ENCODE measurements at regions not wholly inside any gene's neighbourhood (a gene's known extent, or its start where the extent isn't known, plus 50 kb on each side); places are given as distances from the start of the nearest gene placed in this dataset.

DNA sequence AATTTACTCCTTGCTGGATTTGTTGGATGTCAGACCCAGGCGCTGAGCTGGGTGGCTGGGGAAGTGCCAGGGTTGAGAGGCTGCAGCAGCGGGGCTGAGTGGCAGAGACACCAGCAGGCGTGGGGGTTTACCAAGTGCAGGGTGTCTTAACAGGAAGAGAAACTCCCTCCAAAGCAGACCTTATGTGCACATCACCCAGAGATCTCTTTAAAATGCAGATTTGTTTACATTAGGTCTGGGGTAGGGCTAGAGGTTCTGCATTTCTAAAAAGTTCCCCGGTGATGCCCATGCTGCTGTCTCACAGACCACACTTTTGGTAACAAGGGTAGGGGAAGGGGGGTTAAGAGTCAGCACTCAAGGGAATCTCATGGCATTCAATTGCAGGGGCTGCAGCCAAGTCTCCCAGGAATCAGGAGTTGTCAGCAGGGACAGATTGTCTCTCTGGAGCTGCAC, 80.7 kb upstream of the OLFM4 start:
- Histone ChIP-seq H3K4me3 (ENCODE audit: low read length) (no peak overlapping the region), H3K4me2 (ENCODE audit: low read length) (no peak overlapping the region), H2BK120ac (ENCODE audit: low read depth, low read length) (no peak overlapping the region), H3K36me3 (ENCODE audit: control insufficient read depth, insufficient read depth, low read length) (no peaks in the 10 kb centered on the region), H3K4me1 (ENCODE audit: control insufficient read depth, low read depth, low read length) (peaks cover 10% of the 10 kb centered on the region), H3K79me2 (ENCODE audit: control insufficient read depth, insufficient read depth, low read length) (no peaks in the 10 kb centered on the region), H3K56ac (ENCODE audit: low read length) (no peak overlapping the region), H2AK5ac (ENCODE audit: low read length) (no peak overlapping the region), H4K8ac (ENCODE audit: low read depth, low read length) (no peak overlapping the region), H4K5ac (ENCODE audit: low read length) (no peak overlapping the region), H3K23ac (ENCODE audit: low read length) (no peak overlapping the region), H2BK15ac (replicated peaks; ENCODE audit: low read depth) (no peak overlapping the region), H3K4ac (ENCODE audit: low read depth, low read length) (no peak overlapping the region), H2BK5ac (ENCODE audit: low read length) (no peak overlapping the region), H3K27me3 (ENCODE audit: insufficient read depth, low read length, poor library complexity) (no peaks in the 10 kb centered on the region), H3K9ac (ENCODE audit: low read length) (no peak overlapping the region), H3K27ac (ENCODE audit: low read depth, low read length) (no peak overlapping the region), H3K79me1 (ENCODE audit: low read length) (no peaks in the 10 kb centered on the region), H3K18ac (ENCODE audit: low read length) (peak overlapping the region; percentile 65)
- no peak for DNase-seq
- no CpG with 5 or more reads among the region's 4 CpGs for WGBS (ENCODE audit: extremely low coverage, insufficient coverage, low lambda C conversion rate)

DNA sequence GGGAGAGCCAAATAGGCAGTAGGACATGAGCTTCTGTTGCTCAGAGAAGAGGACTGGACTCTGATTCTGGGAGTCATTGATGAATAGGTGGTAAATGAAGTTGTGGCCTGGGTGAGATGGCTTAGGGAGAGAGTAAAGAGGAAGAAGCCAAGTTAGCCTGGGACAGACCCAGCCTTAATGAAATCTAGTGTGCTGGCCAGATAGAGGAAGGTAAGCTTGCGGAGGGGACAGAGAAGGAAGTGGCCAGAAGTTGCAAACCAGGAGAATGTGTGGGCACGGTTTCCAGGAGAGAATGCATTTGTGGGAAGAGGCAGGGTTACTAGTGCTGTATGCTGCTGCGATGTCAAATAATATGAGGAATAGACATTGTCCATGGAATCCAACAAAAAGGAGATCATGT, 83.3 kb upstream of the OLFM4 start:
- no peaks in the 10 kb centered on the region for H3K4me1 ChIP-seq (ENCODE audit: control insufficient read depth, low read depth, low read length)
- no peak overlapping the region for H3K4me3 ChIP-seq (ENCODE audit: low read length)
- H3K27ac ChIP-seq (ENCODE audit: low read depth, low read length), result no peak overlapping the region
- H2BK5ac ChIP-seq (ENCODE audit: low read length), result no peak overlapping the region
- H4K8ac ChIP-seq (ENCODE audit: low read depth, low read length), result no peak overlapping the region
- no peak overlapping the region for H3K9ac ChIP-seq (ENCODE audit: low read length)
- no peaks in the 10 kb centered on the region for H3K36me3 ChIP-seq (ENCODE audit: control insufficient read depth, insufficient read depth, low read length)
- no peak overlapping the region for H3K23ac ChIP-seq (ENCODE audit: low read length)
- H2BK15ac ChIP-seq (replicated peaks; ENCODE audit: low read depth), result no peak overlapping the region
- H3K27me3 ChIP-seq (ENCODE audit: insufficient read depth, low read length, poor library complexity), result no peaks in the 10 kb centered on the region
- no peak for DNase-seq
- H3K4ac ChIP-seq (ENCODE audit: low read depth, low read length), result no peak overlapping the region
- no peaks in the 10 kb centered on the region for H3K79me2 ChIP-seq (ENCODE audit: control insufficient read depth, insufficient read depth, low read length)
- no peak overlapping the region for H4K5ac ChIP-seq (ENCODE audit: low read length)
- H3K4me2 ChIP-seq (ENCODE audit: low read length), result no peak overlapping the region
- WGBS (ENCODE audit: extremely low coverage, insufficient coverage, low lambda C conversion rate), result no CpG with 5 or more reads among the region's 3 CpGs
- no peak overlapping the region for H3K56ac ChIP-seq (ENCODE audit: low read length)
- H2BK120ac ChIP-seq (ENCODE audit: low read depth, low read length), result no peak overlapping the region
- no peak overlapping the region for H3K18ac ChIP-seq (ENCODE audit: low read length)
- H3K79me1 ChIP-seq (ENCODE audit: low read length), result no peaks in the 10 kb centered on the region
- no peak overlapping the region for H2AK5ac ChIP-seq (ENCODE audit: low read length)

DNA sequence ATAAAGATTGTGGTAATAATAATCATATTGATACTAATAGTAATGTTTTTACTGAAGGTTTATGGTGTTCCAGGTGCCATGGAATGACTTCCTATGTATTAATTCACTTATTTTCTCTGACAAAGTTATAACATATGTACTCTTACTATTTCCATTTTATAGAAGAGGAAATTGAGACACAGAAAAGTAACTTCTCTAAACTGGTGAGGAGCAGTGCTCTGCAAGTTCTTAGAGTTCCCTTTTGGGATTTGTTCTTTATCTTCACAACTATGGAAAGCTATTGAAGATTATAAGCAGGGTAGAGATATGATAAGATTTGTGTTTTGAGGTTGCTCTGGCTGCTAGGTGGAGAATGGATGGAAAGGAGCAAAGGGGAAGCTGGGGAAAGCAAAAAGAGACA, 83.9 kb upstream of the OLFM4 start:
- Histone ChIP-seq H3K56ac (ENCODE audit: low read length) (no peak overlapping the region), H2BK120ac (ENCODE audit: low read depth, low read length) (no peak overlapping the region), H2BK15ac (replicated peaks; ENCODE audit: low read depth) (no peak overlapping the region), H3K4me1 (ENCODE audit: control insufficient read depth, low read depth, low read length) (no peaks in the 10 kb centered on the region), H3K4me3 (ENCODE audit: low read length) (no peak overlapping the region), H3K27ac (ENCODE audit: low read depth, low read length) (no peak overlapping the region), H3K23ac (ENCODE audit: low read length) (no peak overlapping the region), H4K8ac (ENCODE audit: low read depth, low read length) (no peak overlapping the region), H3K79me1 (ENCODE audit: low read length) (no peaks in the 10 kb centered on the region), H3K4ac (ENCODE audit: low read depth, low read length) (no peak overlapping the region), H3K36me3 (ENCODE audit: control insufficient read depth, insufficient read depth, low read length) (no peaks in the 10 kb centered on the region), H3K9ac (ENCODE audit: low read length) (no peak overlapping the region), H2BK5ac (ENCODE audit: low read length) (no peak overlapping the region), H2AK5ac (ENCODE audit: low read length) (no peak overlapping the region), H3K27me3 (ENCODE audit: insufficient read depth, low read length, poor library complexity) (no peaks in the 10 kb centered on the region), H3K18ac (ENCODE audit: low read length) (no peak overlapping the region), H3K79me2 (ENCODE audit: control insufficient read depth, insufficient read depth, low read length) (no peaks in the 10 kb centered on the region), H4K5ac (ENCODE audit: low read length) (no peak overlapping the region), H3K4me2 (ENCODE audit: low read length) (no peak overlapping the region)
- no peak for DNase-seq

DNA sequence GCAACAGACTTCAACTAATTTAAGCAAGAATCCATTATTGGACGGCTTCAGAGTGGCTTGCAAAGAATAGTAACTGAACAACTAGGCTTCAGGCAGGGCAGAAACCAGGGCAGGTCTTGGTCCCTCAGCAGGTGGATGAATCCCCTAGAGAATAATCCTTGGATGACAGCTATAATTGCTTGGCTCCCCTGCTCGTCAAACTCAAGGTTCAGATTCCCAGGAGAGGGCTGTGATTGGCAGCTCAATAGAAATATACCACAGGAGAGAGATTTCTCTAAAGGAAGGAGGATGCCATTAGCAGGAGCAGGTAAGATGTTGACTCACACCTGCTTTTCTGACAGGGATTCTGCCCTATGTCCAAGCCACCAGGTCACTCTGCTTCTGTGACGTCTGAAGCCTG, 89.6 kb upstream of the PCDH8 start:
- no peak overlapping the region for H4K8ac ChIP-seq (ENCODE audit: low read depth, low read length)
- no peak overlapping the region for H2AK5ac ChIP-seq (ENCODE audit: low read length)
- no CpG with 5 or more reads among the region's 3 CpGs for WGBS (ENCODE audit: extremely low coverage, insufficient coverage, low lambda C conversion rate)
- H3K79me1 ChIP-seq (ENCODE audit: low read length), result no peaks in the 10 kb centered on the region
- H3K23ac ChIP-seq (ENCODE audit: low read length), result no peak overlapping the region
- no peak overlapping the region for H3K18ac ChIP-seq (ENCODE audit: low read length)
- H3K36me3 ChIP-seq (ENCODE audit: control insufficient read depth, insufficient read depth, low read length), result no peaks in the 10 kb centered on the region
- DNase-seq, result no peak
- H3K9ac ChIP-seq (ENCODE audit: low read length), result no peak overlapping the region
- H3K27me3 ChIP-seq (ENCODE audit: insufficient read depth, low read length, poor library complexity), result no peaks in the 10 kb centered on the region
- no peak overlapping the region for H3K56ac ChIP-seq (ENCODE audit: low read length)
- no peaks in the 10 kb centered on the region for H3K4me1 ChIP-seq (ENCODE audit: control insufficient read depth, low read depth, low read length)
- no peak overlapping the region for H2BK5ac ChIP-seq (ENCODE audit: low read length)
- H4K5ac ChIP-seq (ENCODE audit: low read length), result no peak overlapping the region
- no peak overlapping the region for H2BK15ac ChIP-seq (replicated peaks; ENCODE audit: low read depth)
- H3K27ac ChIP-seq (ENCODE audit: low read depth, low read length), result no peak overlapping the region
- H3K4ac ChIP-seq (ENCODE audit: low read depth, low read length), result no peak overlapping the region
- no peak overlapping the region for H3K4me2 ChIP-seq (ENCODE audit: low read length)
- no peak overlapping the region for H2BK120ac ChIP-seq (ENCODE audit: low read depth, low read length)
- H3K4me3 ChIP-seq (ENCODE audit: low read length), result no peak overlapping the region
- no peaks in the 10 kb centered on the region for H3K79me2 ChIP-seq (ENCODE audit: control insufficient read depth, insufficient read depth, low read length)

DNA sequence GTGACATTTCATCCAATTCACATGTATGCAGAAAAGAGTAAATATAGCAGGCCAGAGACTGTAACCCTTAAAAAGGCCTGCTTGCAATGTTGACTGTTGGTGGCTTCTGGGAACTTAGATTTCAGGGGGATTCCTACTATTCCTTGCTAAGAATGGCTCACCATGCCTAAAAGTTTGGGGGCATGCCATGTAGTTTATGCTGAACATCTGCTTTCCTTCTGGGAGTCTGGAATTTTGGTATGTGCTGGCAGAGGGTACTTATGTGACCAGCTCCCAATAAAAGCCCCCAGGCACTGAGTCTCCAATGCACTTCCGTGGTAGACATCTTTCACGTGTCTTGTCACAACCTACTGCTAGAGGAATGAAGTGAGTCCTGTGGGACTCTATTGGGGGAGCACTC, 88.4 kb upstream of the PCDH8 start:
- no peak overlapping the region for H3K23ac ChIP-seq (ENCODE audit: low read length)
- WGBS (ENCODE audit: extremely low coverage, insufficient coverage, low lambda C conversion rate), result no CpG with 5 or more reads among the region's 2 CpGs
- no peaks in the 10 kb centered on the region for H3K36me3 ChIP-seq (ENCODE audit: control insufficient read depth, insufficient read depth, low read length)
- H3K18ac ChIP-seq (ENCODE audit: low read length), result no peak overlapping the region
- H4K8ac ChIP-seq (ENCODE audit: low read depth, low read length), result no peak overlapping the region
- no peak overlapping the region for H3K4me3 ChIP-seq (ENCODE audit: low read length)
- no peak overlapping the region for H3K27ac ChIP-seq (ENCODE audit: low read depth, low read length)
- no peak overlapping the region for H3K4ac ChIP-seq (ENCODE audit: low read depth, low read length)
- no peak for DNase-seq
- no peaks in the 10 kb centered on the region for H3K4me1 ChIP-seq (ENCODE audit: control insufficient read depth, low read depth, low read length)
- H3K79me2 ChIP-seq (ENCODE audit: control insufficient read depth, insufficient read depth, low read length), result no peaks in the 10 kb centered on the region
- no peaks in the 10 kb centered on the region for H3K27me3 ChIP-seq (ENCODE audit: insufficient read depth, low read length, poor library complexity)
- H2BK15ac ChIP-seq (replicated peaks; ENCODE audit: low read depth), result no peak overlapping the region
- no peak overlapping the region for H4K5ac ChIP-seq (ENCODE audit: low read length)
- no peak overlapping the region for H2AK5ac ChIP-seq (ENCODE audit: low read length)
- H3K79me1 ChIP-seq (ENCODE audit: low read length), result no peaks in the 10 kb centered on the region
- no peak overlapping the region for H3K9ac ChIP-seq (ENCODE audit: low read length)
- no peak overlapping the region for H3K56ac ChIP-seq (ENCODE audit: low read length)
- H2BK5ac ChIP-seq (ENCODE audit: low read length), result no peak overlapping the region
- H2BK120ac ChIP-seq (ENCODE audit: low read depth, low read length), result no peak overlapping the region
- H3K4me2 ChIP-seq (ENCODE audit: low read length), result no peak overlapping the region

DNA sequence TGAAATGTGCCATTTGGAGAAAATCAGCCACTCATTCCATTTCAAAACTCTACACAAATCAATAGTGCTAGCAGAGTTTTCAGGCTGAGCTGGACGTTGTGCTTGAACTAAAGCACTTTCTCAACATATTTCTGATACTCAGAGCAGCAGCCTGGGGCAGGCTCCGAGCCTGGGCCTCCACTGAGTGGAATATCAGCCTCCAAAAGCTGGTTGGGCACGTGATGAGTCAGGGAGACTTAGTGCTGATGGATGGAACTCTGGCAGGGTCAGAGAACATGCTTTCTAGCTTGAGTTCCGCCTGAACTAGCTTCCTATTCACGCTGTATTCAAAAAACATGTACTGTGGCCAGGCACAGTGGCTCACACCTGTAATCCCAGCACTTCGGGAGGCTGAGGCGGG, 85.8 kb upstream of the PCDH8 start:
- Histone ChIP-seq H3K4me3 (ENCODE audit: low read length) (no peak overlapping the region), H3K79me1 (ENCODE audit: low read length) (no peaks in the 10 kb centered on the region), H3K4me1 (ENCODE audit: control insufficient read depth, low read depth, low read length) (no peaks in the 10 kb centered on the region), H2BK5ac (ENCODE audit: low read length) (no peak overlapping the region), H2BK15ac (replicated peaks; ENCODE audit: low read depth) (no peak overlapping the region), H3K56ac (ENCODE audit: low read length) (no peak overlapping the region), H3K36me3 (ENCODE audit: control insufficient read depth, insufficient read depth, low read length) (no peaks in the 10 kb centered on the region), H2BK120ac (ENCODE audit: low read depth, low read length) (no peak overlapping the region), H3K4me2 (ENCODE audit: low read length) (no peak overlapping the region), H3K27me3 (ENCODE audit: insufficient read depth, low read length, poor library complexity) (no peaks in the 10 kb centered on the region), H3K23ac (ENCODE audit: low read length) (no peak overlapping the region), H3K27ac (ENCODE audit: low read depth, low read length) (no peak overlapping the region), H3K4ac (ENCODE audit: low read depth, low read length) (no peak overlapping the region), H3K18ac (ENCODE audit: low read length) (no peak overlapping the region), H2AK5ac (ENCODE audit: low read length) (no peak overlapping the region), H3K9ac (ENCODE audit: low read length) (no peak overlapping the region), H4K8ac (ENCODE audit: low read depth, low read length) (no peak overlapping the region), H4K5ac (ENCODE audit: low read length) (no peak overlapping the region), H3K79me2 (ENCODE audit: control insufficient read depth, insufficient read depth, low read length) (no peaks in the 10 kb centered on the region)
- no peak for DNase-seq
- no CpG with 5 or more reads among the region's 7 CpGs for WGBS (ENCODE audit: extremely low coverage, insufficient coverage, low lambda C conversion rate)
